ENCODE measurements at regions not wholly inside any gene's neighbourhood (a gene's known extent, or its start where the extent isn't known, plus 50 kb on each side); places are given as distances from the start of the nearest gene placed in this dataset.

DNA sequence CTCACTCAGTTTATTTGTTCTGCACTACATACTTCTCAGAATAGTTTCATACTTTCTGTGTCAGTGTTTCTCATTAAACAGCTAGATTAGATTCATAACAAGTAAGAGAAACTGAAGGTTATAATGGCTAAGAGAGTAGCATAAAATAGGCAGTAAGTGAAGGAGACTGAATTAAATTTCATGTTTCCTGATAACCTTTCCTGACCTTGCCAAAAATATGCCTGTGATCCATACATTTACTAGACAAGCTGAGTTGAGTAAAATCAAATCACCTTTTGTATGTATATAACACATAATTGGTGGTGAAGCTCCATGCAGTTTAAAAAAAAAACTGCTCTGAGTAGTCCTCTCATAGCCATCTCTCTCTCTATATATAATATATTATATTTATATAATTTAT, 545.3 kb upstream of the PCDH20 start:
- Histone ChIP-seq H3K36me3 (ENCODE audit: insufficient read depth) (no peaks in the 10 kb centered on the region), H3K4me3 (ENCODE audit: low read depth, low read length) (no peak overlapping the region), H3K27ac (ENCODE audit: low read depth) (no peak overlapping the region), H3K4me1 (ENCODE audit: insufficient read depth) (no peaks in the 10 kb centered on the region)
- no peak for DNase-seq (ENCODE audit: extremely low spot score)

DNA sequence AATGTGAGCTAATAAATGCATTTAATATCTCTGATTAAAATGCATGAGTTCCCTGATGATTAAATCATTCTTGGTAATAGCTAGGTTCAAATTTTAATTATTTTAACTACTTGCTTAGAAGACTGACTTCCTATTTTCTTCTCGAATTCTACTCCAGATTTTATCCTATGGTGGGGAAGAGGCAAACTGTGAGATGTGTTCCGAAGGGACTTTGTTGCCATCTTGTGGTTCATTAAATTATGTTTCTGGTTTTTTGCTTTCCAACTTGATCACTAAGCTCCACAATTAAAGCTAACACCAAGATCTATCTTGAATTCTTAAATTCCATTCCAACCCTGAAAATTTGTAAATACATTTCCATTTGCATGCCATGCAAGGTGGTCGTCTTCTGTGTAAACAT, 538.4 kb upstream of the PCDH20 start:
- no peak for DNase-seq (ENCODE audit: extremely low spot score)
- WGBS = 13% methylated on average over 3 of the region's 3 CpGs
- H3K27ac ChIP-seq (ENCODE audit: low read depth) = no peak overlapping the region

DNA sequence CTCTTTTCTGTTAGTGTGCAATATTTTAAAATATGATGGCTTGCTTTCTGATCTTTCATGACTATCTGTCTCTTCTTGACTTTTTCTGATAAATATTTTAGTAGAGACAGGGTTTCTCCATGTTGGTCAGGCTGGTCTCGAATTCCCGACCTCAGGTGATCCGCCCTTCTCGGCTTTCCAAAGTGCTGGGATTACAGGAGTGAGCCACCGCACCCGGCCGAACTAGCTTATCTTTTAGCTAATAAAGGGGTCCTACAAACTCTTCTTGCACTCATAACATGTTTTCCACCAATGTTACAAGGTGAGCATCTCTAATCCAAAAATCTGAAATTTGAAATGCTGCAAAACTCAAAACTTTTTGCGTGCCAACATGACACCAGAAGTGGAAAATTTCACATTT, 535.2 kb upstream of the PCDH20 start:
- no peaks in the 10 kb centered on the region for H3K4me1 ChIP-seq (ENCODE audit: insufficient read depth)
- no peak overlapping the region for H3K27ac ChIP-seq (ENCODE audit: low read depth)
- no peaks in the 10 kb centered on the region for H3K36me3 ChIP-seq (ENCODE audit: insufficient read depth)
- 91% methylated on average over 8 of the region's 8 CpGs for WGBS
- DNase-seq (ENCODE audit: extremely low spot score) = no peak
- no peak overlapping the region for H3K4me3 ChIP-seq (ENCODE audit: low read depth, low read length)

More for the DNA sequence above, 538.4 kb upstream of the PCDH20 start:
- no peaks in the 10 kb centered on the region for H3K36me3 ChIP-seq (ENCODE audit: insufficient read depth)
- H3K4me3 ChIP-seq (ENCODE audit: low read depth, low read length) = no peak overlapping the region
- no peaks in the 10 kb centered on the region for H3K4me1 ChIP-seq (ENCODE audit: insufficient read depth)

DNA sequence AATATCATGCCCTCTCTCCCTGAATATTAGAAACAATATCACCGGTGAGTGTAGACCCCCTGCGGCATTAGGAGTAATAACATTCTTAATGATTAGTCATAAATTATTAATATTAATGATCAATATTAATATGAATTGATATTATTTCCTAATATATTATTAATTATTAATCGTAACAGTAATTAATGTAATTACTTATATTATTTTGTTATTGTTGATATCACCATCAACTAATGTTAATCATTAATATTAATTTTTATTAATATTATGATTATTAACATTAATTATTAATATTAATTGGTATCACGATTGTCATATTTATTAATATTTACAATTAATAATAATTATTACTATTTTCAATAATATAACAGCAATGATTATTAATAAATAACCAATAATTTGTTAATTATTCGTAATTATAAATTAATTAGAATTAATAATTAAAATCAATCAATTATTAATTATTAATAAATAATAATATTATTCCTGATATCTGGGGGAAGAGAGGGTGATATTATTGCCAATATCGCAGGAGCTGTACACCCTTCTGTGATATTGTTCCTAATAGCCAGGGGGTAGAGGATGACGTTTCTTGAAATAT, 528.8 kb upstream of the PCDH20 start:
- no peak for DNase-seq (ENCODE audit: extremely low spot score)
- H3K27ac ChIP-seq (ENCODE audit: low read depth) = no peak overlapping the region
- 78% methylated on average over 7 of the region's 7 CpGs for WGBS
- H3K4me1 ChIP-seq (ENCODE audit: insufficient read depth) = no peaks in the 10 kb centered on the region
- no peaks in the 10 kb centered on the region for H3K36me3 ChIP-seq (ENCODE audit: insufficient read depth)
- no peak overlapping the region for H3K4me3 ChIP-seq (ENCODE audit: low read depth, low read length)

DNA sequence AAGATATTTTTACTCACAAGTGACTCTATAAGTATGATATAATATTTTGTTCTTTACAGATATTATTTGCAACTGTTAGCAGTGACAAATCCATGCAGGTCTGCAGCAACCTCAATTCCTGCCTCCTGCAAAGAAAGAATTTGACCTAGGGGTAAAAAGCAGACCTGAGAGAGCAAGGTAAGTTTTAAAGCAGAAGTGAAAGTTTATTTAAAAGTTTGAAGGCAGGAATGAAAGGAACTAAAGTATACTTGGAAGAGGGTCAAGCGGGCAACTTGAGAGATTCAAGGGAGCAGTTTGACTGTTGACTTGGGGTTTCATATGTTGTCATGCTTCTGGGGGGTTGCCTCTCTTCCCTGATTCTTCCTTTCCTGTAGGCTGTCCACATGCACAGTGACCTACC, 520.1 kb upstream of the PCDH20 start:
- no peak for DNase-seq (ENCODE audit: extremely low spot score)
- H3K4me3 ChIP-seq (ENCODE audit: low read depth, low read length) = no peak overlapping the region
- WGBS = 96% methylated on average over 1 of the region's 1 CpG
- no peaks in the 10 kb centered on the region for H3K36me3 ChIP-seq (ENCODE audit: insufficient read depth)
- H3K27ac ChIP-seq (ENCODE audit: low read depth) = no peak overlapping the region
- no peaks in the 10 kb centered on the region for H3K4me1 ChIP-seq (ENCODE audit: insufficient read depth)

DNA sequence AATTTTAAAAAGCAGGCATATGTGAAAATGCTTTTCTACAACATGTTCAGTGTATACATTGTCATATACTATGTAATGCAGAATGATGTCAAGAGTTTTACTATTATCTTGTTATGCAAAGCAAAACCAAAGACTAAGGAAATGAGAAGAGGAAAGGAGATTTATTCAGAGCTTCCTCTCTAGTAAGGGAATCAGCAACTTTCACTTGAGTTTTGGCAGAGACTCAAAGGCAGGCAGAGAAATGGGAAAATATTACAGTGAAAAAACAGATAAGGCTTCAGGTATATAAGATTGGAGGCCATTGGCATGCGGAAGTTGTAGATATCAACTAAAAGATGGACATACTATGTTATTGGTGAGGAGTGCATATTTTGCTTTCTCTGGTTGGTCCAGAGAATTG, 512.0 kb upstream of the PCDH20 start:
- DNase-seq (ENCODE audit: extremely low spot score) = no peak
- Histone ChIP-seq H3K27ac (ENCODE audit: low read depth) (no peak overlapping the region), H3K4me3 (ENCODE audit: low read depth, low read length) (no peak overlapping the region), H3K4me1 (ENCODE audit: insufficient read depth) (no peaks in the 10 kb centered on the region), H3K36me3 (ENCODE audit: insufficient read depth) (no peaks in the 10 kb centered on the region)
- 70% methylated on average over 1 of the region's 1 CpG for WGBS

DNA sequence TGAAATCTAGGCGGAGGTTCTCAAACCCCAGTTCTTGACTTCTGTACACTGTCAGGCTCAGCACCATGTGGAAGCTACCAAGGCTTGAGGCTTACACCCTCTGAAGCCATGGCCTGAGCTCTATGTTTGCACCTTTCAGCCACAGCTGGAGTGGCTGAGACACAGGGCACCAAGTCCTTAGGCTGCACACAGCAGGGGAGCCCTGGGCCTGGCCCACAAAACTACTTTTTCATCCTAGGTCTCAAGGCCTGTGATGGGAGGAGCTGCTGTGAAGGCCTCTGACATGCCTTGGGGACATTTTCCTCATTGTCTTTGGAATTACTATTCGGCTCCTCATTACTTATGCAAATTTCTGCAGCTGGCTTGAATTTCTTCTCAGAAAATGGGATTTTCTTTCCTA, 503.2 kb upstream of the PCDH20 start:
- H3K4me1 ChIP-seq (ENCODE audit: insufficient read depth) = no peaks in the 10 kb centered on the region
- H3K36me3 ChIP-seq (ENCODE audit: insufficient read depth) = no peaks in the 10 kb centered on the region
- H3K4me3 ChIP-seq (ENCODE audit: low read depth, low read length) = no peak overlapping the region
- DNase-seq (ENCODE audit: extremely low spot score) = no peak
- H3K27ac ChIP-seq (ENCODE audit: low read depth) = no peak overlapping the region
- WGBS = 92% methylated on average over 2 of the region's 2 CpGs

DNA sequence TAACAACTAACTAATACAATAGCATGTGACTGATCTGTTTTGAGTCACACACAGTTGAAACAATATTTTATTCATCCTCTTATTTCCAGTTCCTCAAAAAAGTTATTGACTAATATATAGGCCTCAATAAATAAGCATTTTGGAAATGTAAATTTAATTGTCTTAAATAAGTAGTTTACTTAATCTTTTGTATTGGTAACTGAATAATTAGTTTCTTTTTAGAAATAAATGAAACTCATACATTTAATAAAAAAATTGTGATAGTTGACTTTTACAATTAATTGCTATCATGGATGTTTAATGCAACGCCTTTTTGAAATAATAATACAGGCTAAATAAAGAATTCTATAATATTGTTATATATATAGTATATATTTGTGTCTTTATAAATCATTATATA, 500.8 kb upstream of the PCDH20 start:
- Histone ChIP-seq H3K4me3 (ENCODE audit: low read depth, low read length) (no peak overlapping the region), H3K36me3 (ENCODE audit: insufficient read depth) (no peaks in the 10 kb centered on the region), H3K27ac (ENCODE audit: low read depth) (no peak overlapping the region), H3K4me1 (ENCODE audit: insufficient read depth) (no peaks in the 10 kb centered on the region)
- no peak for DNase-seq (ENCODE audit: extremely low spot score)
- 89% methylated on average over 1 of the region's 1 CpG for WGBS

DNA sequence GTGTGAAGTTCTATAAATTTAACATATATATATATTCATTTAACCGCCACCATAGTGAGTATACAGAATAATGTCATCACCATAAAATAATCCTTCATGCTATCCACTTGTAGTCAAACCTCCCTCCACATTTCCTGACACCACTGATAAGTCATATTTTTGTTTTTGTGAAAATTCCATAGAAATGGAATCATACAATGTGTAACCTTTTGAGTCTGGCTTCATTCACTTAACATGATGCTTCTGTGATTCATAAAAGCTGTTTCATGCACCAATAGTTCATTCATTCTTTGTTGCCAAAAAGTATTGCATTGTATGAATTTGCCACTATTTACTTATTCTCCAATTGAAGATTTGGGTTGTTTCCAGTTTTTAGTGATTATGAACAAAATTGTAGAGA, 497.5 kb upstream of the PCDH20 start:
- Histone ChIP-seq H3K4me3 (ENCODE audit: low read depth, low read length) (no peak overlapping the region), H3K36me3 (ENCODE audit: insufficient read depth) (no peaks in the 10 kb centered on the region), H3K27ac (ENCODE audit: low read depth) (no peak overlapping the region), H3K4me1 (ENCODE audit: insufficient read depth) (no peaks in the 10 kb centered on the region)
- 91% methylated on average over 1 of the region's 1 CpG for WGBS
- no peak for DNase-seq (ENCODE audit: extremely low spot score)

DNA sequence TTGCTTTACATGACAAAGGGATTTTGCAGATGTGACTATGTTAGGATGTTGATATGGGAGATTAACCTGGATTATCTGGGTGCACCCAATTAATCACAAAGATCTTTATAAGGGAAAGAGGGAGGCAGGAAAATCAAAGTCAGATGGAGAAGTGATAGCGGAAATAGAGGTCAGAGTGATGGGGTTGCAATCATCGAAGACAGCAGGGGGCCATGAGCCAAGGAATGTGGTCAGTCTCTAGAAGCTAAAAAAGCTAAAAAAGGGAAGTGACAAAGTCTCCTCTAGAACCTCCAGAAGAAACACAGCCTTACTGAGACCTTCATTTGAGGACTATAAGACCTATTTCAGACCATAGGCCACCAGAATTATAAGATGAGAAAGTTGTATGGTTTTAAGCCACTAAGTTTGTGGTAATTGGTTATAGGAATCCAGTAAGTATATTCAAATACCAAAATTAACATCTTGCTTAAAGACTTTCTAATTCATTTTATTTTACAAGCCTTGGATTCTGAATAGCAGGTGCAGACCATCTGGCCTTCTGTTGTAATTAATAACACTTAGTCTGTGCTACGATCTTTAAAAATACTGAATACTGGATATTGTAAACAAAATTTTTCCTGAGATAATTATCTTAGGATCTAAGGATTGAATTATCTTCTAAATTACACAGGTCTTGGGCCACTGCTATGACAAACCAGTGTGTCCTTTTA, 493.4 kb upstream of the PCDH20 start:
- no peaks in the 10 kb centered on the region for H3K4me1 ChIP-seq (ENCODE audit: insufficient read depth)
- WGBS = 72% methylated on average over 3 of the region's 3 CpGs
- no peak overlapping the region for H3K4me3 ChIP-seq (ENCODE audit: low read depth, low read length)
- no peak for DNase-seq (ENCODE audit: extremely low spot score)
- no peak overlapping the region for H3K27ac ChIP-seq (ENCODE audit: low read depth)
- H3K36me3 ChIP-seq (ENCODE audit: insufficient read depth) = no peaks in the 10 kb centered on the region

DNA sequence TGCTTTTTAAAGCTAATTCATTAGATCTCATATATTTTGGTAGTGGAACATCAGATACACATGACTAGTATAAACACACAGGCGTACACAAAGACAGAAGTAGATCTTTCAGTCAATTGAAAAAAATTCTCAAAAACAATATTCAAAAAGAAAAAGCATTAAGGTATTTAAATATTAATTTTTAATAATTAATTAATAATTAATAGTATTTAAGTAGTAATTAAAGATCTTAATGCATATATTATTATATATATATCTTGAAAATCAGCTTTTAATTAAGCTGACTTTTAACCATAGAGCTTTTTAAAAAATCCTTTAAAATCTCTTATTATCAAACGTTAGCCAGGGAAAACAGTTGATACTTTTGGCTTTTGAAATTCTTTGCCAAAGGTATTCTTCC, 489.4 kb upstream of the PCDH20 start:
- Histone ChIP-seq H3K4me1 (ENCODE audit: insufficient read depth) (no peaks in the 10 kb centered on the region), H3K4me3 (ENCODE audit: low read depth, low read length) (no peak overlapping the region), H3K27ac (ENCODE audit: low read depth) (no peak overlapping the region), H3K36me3 (ENCODE audit: insufficient read depth) (no peaks in the 10 kb centered on the region)
- no peak for DNase-seq (ENCODE audit: extremely low spot score)
- WGBS = 86% methylated on average over 2 of the region's 2 CpGs

DNA sequence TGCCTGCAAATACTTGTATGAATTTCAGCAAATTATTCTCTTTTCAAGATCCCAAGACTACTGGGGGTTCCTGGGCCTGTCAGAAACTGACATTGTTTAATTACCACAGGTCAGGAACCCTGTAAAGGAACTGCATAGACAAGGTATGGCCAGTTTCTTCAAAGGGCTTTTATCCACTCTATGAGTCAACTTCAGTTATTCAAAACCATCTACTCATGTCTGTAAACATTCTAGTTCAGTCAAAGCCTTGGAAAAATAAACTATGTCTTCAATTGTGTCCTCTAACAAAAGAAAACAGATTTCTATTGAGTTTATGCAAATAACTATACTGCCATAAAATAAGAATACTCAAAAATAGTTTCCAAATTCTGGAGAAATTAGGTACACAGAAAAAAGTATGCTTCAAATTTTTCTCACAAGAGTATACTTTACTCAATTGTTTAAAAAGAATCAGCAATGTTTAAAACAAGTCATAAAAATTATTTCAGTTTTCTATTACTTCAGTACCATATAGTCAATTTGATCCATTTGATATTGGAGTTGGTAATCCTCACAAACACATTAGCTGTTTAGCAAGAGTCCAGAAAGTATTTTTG, 486.4 kb upstream of the PCDH20 start:
- H3K4me1 ChIP-seq (ENCODE audit: insufficient read depth) = no peaks in the 10 kb centered on the region
- no peak overlapping the region for H3K27ac ChIP-seq (ENCODE audit: low read depth)
- DNase-seq (ENCODE audit: extremely low spot score) = no peak
- no peaks in the 10 kb centered on the region for H3K36me3 ChIP-seq (ENCODE audit: insufficient read depth)
- no peak overlapping the region for H3K4me3 ChIP-seq (ENCODE audit: low read depth, low read length)

DNA sequence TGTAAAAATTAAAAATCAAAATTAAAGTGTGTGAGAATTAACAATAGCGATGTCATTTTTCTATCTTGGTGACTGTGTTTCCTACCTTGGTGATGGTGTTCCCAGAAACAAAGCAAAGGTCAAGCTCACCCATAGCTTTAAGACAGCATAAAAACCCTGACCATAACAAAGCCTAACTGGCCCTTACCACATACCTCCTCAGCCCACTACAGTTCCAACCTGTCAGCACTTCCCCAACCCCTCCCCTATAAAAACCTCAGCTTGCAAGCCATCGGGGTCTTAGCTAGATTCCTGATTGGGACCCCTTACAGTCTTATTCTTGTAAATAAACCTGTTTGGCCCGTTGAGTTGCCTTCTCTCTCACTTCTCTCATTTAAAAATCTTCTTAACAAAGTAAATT, 484.4 kb upstream of the PCDH20 start:
- H3K4me1 ChIP-seq (ENCODE audit: insufficient read depth) = no peaks in the 10 kb centered on the region
- DNase-seq (ENCODE audit: extremely low spot score) = no peak
- H3K4me3 ChIP-seq (ENCODE audit: low read depth, low read length) = no peak overlapping the region
- WGBS = 43% methylated on average over 3 of the region's 3 CpGs
- H3K36me3 ChIP-seq (ENCODE audit: insufficient read depth) = no peaks in the 10 kb centered on the region
- H3K27ac ChIP-seq (ENCODE audit: low read depth) = no peak overlapping the region

DNA sequence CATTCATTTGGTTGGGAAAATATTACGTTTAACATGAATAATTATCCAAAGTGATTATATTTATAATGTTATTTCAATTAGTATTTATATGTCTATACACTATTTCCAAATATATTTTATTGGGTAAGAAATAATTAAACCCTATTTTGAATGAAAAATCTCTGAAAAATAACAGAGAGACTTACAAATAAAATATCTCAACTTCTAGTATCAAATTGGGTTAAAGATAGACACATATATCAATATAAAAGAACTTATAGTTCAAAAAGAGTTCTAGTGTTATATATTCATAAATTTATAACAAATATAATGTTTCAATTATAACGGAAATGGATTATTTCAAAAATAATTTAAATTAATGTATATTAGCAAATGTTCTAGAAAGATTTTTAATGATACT, 482.6 kb upstream of the PCDH20 start:
- Histone ChIP-seq H3K4me3 (ENCODE audit: low read depth, low read length) (no peak overlapping the region), H3K4me1 (ENCODE audit: insufficient read depth) (no peaks in the 10 kb centered on the region), H3K27ac (ENCODE audit: low read depth) (no peak overlapping the region), H3K36me3 (ENCODE audit: insufficient read depth) (no peaks in the 10 kb centered on the region)
- no peak for DNase-seq (ENCODE audit: extremely low spot score)
- 89% methylated on average over 2 of the region's 2 CpGs for WGBS
